ENCODE measurements at regions not wholly inside any gene's neighbourhood (a gene's known extent, or its start where the extent isn't known, plus 50 kb on each side); places are given as distances from the start of the nearest gene placed in this dataset.

- CTCF ChIA-PET: no interaction called here
- no peak overlapping the region for H3K4me3 ChIP-seq (replicated peaks in 1 of 3; ENCODE audit: insufficient read depth in 1 of 3, low read depth in 1 of 3, low read length in 3 of 3)
- no peak for DNase-seq (ENCODE audit: low read depth, low spot score)
- dilution Hi-C loops (cut with MboI; ENCODE audit: extremely low pct_ligation_motif_present, low sequenced_read_pairs) (no loop called here), intact Hi-C loops (cut with micrococcal nuclease) (no loop called here)
- no peaks in the 10 kb centered on the region for H3K9me3 ChIP-seq (replicated peaks; ENCODE audit: control insufficient read depth, insufficient read depth, low read length)
- H3K27ac ChIP-seq (ENCODE audit: insufficient read depth, low read depth, low read length): no peak overlapping the region
- H3K27me3 ChIP-seq (ENCODE audit: control insufficient read depth in 2 of 2, insufficient read depth in 2 of 2, low read length in 2 of 2): peaks cover 10 to 34% of the 10 kb centered on the region in 2 experiments
- POLR2A ChIA-PET: no interaction called here
- H3K4me1 ChIP-seq (ENCODE audit: control insufficient read depth, extremely low read depth, insufficient read depth, low read length): no peaks in the 10 kb centered on the region
- TF ChIP-seq MYC (IDR thresholded peaks at IDR 0.05; ENCODE audit: low read depth, low read length) (no peak), GATA2 (IDR thresholded peaks at IDR 0.05; ENCODE audit: insufficient read depth, insufficient read length, low read depth, low read length) (no peak)
- no peak for FAIRE-seq
- no peaks in the 10 kb centered on the region for H3K9me1 ChIP-seq (replicated peaks; ENCODE audit: control insufficient read depth, extremely low read depth, insufficient read depth, low read length)
- no peaks in the 10 kb centered on the region for H3K79me2 ChIP-seq (ENCODE audit: control insufficient read depth, insufficient read depth, low read length)
- no peak overlapping the region for H3K4me2 ChIP-seq (ENCODE audit: insufficient read depth, low read length)
- no peaks in the 10 kb centered on the region for H3K36me3 ChIP-seq (ENCODE audit: control insufficient read depth in 2 of 2, extremely low read depth in 1 of 2, insufficient read depth in 2 of 2, low read length in 2 of 2)
- H2AFZ ChIP-seq (ENCODE audit: low read depth, low read length): no peak overlapping the region
- no TSS peak for BruUV-seq (replicated peaks)
- no peaks in the 10 kb centered on the region for H4K20me1 ChIP-seq (replicated peaks; ENCODE audit: control insufficient read depth, extremely low read depth, insufficient read depth, low read length)
- no peak overlapping the region for H3K9ac ChIP-seq (replicated peaks; ENCODE audit: extremely low read depth, insufficient read depth, low read length)
Measured at GRCh38 chr18:35804377-35804776, 168.1 kb upstream of the RMP24 start.

- FAIRE-seq: no peak
Measured at GRCh38 chr18:35807811-35808335, 164.6 kb upstream of the RMP24 start.

More at GRCh38 chr18:35807811-35808335, 164.6 kb upstream of the RMP24 start:
- TF ChIP-seq, protein P1, sequence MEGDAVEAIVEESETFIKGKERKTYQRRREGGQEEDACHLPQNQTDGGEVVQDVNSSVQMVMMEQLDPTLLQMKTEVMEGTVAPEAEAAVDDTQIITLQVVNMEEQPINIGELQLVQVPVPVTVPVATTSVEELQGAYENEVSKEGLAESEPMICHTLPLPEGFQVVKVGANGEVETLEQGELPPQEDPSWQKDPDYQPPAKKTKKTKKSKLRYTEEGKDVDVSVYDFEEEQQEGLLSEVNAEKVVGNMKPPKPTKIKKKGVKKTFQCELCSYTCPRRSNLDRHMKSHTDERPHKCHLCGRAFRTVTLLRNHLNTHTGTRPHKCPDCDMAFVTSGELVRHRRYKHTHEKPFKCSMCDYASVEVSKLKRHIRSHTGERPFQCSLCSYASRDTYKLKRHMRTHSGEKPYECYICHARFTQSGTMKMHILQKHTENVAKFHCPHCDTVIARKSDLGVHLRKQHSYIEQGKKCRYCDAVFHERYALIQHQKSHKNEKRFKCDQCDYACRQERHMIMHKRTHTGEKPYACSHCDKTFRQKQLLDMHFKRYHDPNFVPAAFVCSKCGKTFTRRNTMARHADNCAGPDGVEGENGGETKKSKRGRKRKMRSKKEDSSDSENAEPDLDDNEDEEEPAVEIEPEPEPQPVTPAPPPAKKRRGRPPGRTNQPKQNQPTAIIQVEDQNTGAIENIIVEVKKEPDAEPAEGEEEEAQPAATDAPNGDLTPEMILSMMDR (IDR thresholded peaks at IDR 0.05; ENCODE audit: extremely low read depth in 1 of 2, insufficient read depth in 1 of 2, low read depth in 1 of 2, low read length in 2 of 2): no peak
- Histone ChIP-seq H3K4me2 (ENCODE audit: insufficient read depth, low read length) (no peak overlapping the region), H3K79me2 (ENCODE audit: control insufficient read depth, insufficient read depth, low read length) (no peaks in the 10 kb centered on the region), H3K4me3 (replicated peaks in 1 of 3; ENCODE audit: insufficient read depth in 1 of 3, low read depth in 1 of 3, low read length in 3 of 3) (no peak overlapping the region), H3K27ac (ENCODE audit: insufficient read depth, low read depth, low read length) (no peak overlapping the region), H4K20me1 (replicated peaks; ENCODE audit: control insufficient read depth, extremely low read depth, insufficient read depth, low read length) (no peaks in the 10 kb centered on the region), H2AFZ (ENCODE audit: low read depth, low read length) (no peak overlapping the region), H3K4me1 (ENCODE audit: control insufficient read depth, extremely low read depth, insufficient read depth, low read length) (peaks cover 12% of the 10 kb centered on the region), H3K9me3 (replicated peaks; ENCODE audit: control insufficient read depth, insufficient read depth, low read length) (no peaks in the 10 kb centered on the region), H3K9me1 (replicated peaks; ENCODE audit: control insufficient read depth, extremely low read depth, insufficient read depth, low read length) (no peaks in the 10 kb centered on the region), H3K36me3 (ENCODE audit: control insufficient read depth in 2 of 2, extremely low read depth in 1 of 2, insufficient read depth in 2 of 2, low read length in 2 of 2) (no peaks in the 10 kb centered on the region), H3K9ac (replicated peaks; ENCODE audit: extremely low read depth, insufficient read depth, low read length) (no peak overlapping the region), H3K27me3 (ENCODE audit: control insufficient read depth in 2 of 2, insufficient read depth in 2 of 2, low read length in 2 of 2) (peaks cover 2 to 18% of the 10 kb centered on the region in 2 experiments)
- dilution Hi-C loops (cut with MboI; ENCODE audit: extremely low pct_ligation_motif_present, low sequenced_read_pairs) (no loop called here), intact Hi-C loops (cut with micrococcal nuclease) (no loop called here)
- ChIA-PET POLR2A (no interaction called here), CTCF (no interaction called here)
- no peak for DNase-seq (ENCODE audit: low read depth, low spot score)
- BruUV-seq (replicated peaks): no TSS peak

Data from endothelial cell of umbilical vein (primary cell).